Brain microvascular endothelial cell (primary cell): ENCODE measurements at regions not wholly inside any gene's neighbourhood (a gene's known extent, or its start where the extent isn't known, plus 50 kb on each side); places are given as distances from the start of the nearest gene placed in this dataset.

Experiments used
- DNase-seq: peaks from one replicate; pipeline ENCODE4 v3.0.0-alpha.2; 2020
- H3K27ac ChIP-seq: fragments of 250-450 bp; sonication (Bioruptor Pico); 2 replicates; pipeline ENCODE4 v1.5.1; 2020; ENCODE audit warnings: mild to moderate bottlenecking, moderate library complexity
- H3K27me3 ChIP-seq: fragments of 250-450 bp; sonication (Bioruptor Pico); replicated peaks from 2 replicates; pipeline ENCODE4 v1.5.1; 2020; ENCODE audit warnings: mild to moderate bottlenecking
- H3K36me3 ChIP-seq: fragments of 250-450 bp; sonication (Bioruptor Pico); replicated peaks from 2 replicates; pipeline ENCODE4 v1.5.1; 2020; ENCODE audit warnings: mild to moderate bottlenecking
- H3K4me3 ChIP-seq: 2 replicates; pipeline ENCODE4 v1.5.1; 2011; ENCODE audit warnings: low read depth, mild to moderate bottlenecking, control low read depth, low read length, moderate library complexity
- CTCF ChIP-seq: IDR thresholded peaks from 2 replicates; pipeline ENCODE4 v1.5.1; 2011; ENCODE audit warnings: low read depth, mild to moderate bottlenecking, moderate library complexity, low read length, control low read depth, inconsistent platforms; ENCODE audit errors: missing control alignments
- in situ Hi-C: cut with HindIII; loops from 2 replicates; pipeline ENCODE4 v1.10.0; 2017; ENCODE audit warnings: low sequenced_read_pairs, low pct_ligation_motif_present

DNA sequence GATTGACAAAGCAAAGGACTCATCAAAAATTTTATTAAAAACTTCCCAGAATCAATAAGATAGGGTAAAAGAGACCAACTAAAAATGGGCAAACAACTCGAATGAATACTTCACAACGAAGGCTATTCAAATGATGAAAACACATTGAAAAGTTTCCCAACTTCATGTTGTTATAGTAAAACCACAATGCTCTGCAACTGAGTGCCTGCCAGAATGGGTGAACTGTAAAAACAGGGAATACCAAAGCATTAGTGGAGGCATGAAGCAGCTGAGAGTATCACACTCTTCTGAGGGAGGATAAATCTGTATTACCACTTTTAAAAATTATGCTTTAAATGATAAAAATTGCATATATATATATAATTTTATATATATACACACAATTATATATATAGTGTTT is 1214.7 kb downstream of the SORCS3 start:
- no peak for TF ChIP-seq CTCF
- no peaks in the 10 kb centered on the region for H3K27me3 ChIP-seq
- H3K4me3 ChIP-seq, result no peak overlapping the region
- DNase-seq, result no peak
- in situ Hi-C loops, result no loop called here
- H3K36me3 ChIP-seq, result no peaks in the 10 kb centered on the region
- H3K27ac ChIP-seq, result no peak overlapping the region

DNA sequence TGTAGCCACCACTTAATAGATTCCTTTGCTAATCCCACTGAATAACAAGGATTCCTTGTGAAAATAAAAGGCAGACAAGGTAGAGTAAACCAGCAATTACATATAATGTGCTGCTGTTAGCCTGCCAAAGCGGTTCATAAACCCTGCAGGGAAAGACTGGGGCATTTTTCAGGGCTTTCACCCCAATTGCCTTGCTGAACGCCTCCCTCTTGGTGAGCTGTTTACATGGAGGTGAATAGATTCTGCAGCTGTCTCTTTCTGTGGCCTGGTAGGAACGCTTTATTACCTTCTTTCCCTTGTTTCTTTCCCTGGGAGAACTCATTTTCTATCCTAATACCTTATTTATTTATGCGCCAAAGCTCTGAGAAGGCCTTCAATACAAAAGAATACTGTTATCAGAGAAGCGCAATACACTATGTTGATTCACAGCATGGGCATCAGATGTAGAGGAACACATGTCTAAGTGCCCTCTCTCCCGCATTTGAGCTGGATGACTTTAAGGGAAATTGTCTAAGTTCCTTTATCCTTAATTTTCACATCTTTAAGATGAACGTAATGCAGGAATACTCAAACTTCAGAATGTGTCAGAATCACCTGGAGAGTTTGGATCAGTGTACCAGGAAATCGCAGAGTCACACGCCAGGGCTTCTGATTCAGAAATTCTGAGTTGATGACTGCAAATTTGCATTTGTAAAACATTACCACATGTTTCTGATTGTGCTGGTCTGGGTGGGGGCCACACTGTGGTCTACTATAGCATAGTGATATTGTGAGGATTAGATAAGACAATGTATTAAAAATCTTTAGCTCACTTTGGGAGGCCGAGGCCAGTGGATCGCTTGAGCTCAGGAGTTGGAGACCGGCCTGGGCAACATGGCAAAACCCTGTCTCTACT is 1203.8 kb downstream of the SORCS3 start:
- no peak for DNase-seq
- TF ChIP-seq CTCF, result no peak
- H3K4me3 ChIP-seq, result no peak overlapping the region
- no peak overlapping the region for H3K27ac ChIP-seq
- no peaks in the 10 kb centered on the region for H3K27me3 ChIP-seq
- in situ Hi-C loops, result no loop called here
- H3K36me3 ChIP-seq, result no peaks in the 10 kb centered on the region

- H3K4me3 ChIP-seq, result no peak overlapping the region
- no peak for DNase-seq
- H3K36me3 ChIP-seq, result no peaks in the 10 kb centered on the region
- in situ Hi-C loops, result no loop called here
- H3K27ac ChIP-seq, result no peak overlapping the region
- no peaks in the 10 kb centered on the region for H3K27me3 ChIP-seq
- TF ChIP-seq CTCF, result no peak
Measured at GRCh38 chr10:105844241-105844640, 1203.2 kb downstream of the SORCS3 start.

DNA sequence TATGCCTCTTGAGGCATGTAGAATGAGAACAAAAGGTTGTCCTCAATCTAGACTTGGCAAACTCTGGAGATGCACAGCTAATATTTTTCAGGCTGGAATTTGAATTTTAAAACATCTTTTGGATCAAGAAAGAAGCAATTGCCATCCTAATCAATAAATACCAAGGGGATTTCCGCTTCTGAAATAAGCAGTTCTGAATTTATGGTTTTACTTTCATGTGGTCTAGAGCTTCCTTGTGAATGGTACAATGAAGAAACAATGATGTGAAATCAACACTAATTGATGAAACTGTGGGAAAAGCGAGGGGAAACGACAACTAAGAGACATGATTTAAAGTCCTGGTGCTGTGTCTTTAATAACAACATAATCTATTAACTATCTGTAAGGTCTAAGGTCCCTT is 1202.7 kb downstream of the SORCS3 start:
- in situ Hi-C loops, result no loop called here
- H3K36me3 ChIP-seq, result no peaks in the 10 kb centered on the region
- H3K4me3 ChIP-seq, result no peak overlapping the region
- no peaks in the 10 kb centered on the region for H3K27me3 ChIP-seq
- no peak for DNase-seq
- no peak for TF ChIP-seq CTCF
- no peak overlapping the region for H3K27ac ChIP-seq

GRCh38 chr10:105840288-105840770 is 1199.2 kb downstream of the SORCS3 start:
- Histone ChIP-seq H3K27ac (no peak overlapping the region), H3K27me3 (no peaks in the 10 kb centered on the region), H3K36me3 (no peaks in the 10 kb centered on the region), H3K4me3 (no peak overlapping the region)
- no peak for DNase-seq
- in situ Hi-C loops, result no loop called here
- no peak for TF ChIP-seq CTCF

- Histone ChIP-seq H3K27me3 (no peaks in the 10 kb centered on the region), H3K27ac (no peak overlapping the region), H3K4me3 (no peak overlapping the region), H3K36me3 (no peaks in the 10 kb centered on the region)
- in situ Hi-C loops, result no loop called here
- TF ChIP-seq CTCF, result no peak
- DNase-seq, result no peak
Measured at GRCh38 chr10:105838392-105838791, 1197.3 kb downstream of the SORCS3 start.
